NCI-H2029 treated with DMSO at 0.1 percent for 48 hours (cell line): ENCODE measurements at regions not wholly inside any gene's neighbourhood (a gene's known extent, or its start where the extent isn't known, plus 50 kb on each side); places are given as distances from the start of the nearest gene placed in this dataset.
A peak's percentile ranks its signal among the peaks of the same experiment; 100 is the strongest.

Source experiments
- DNase-seq: peaks from one replicate; lab custom pipeline; 2025; lab: John Stamatoyannopoulos, UW

GRCh38 chr20:60274717-60275116 lies 316.5 kb downstream of the CDH26 start:
- DNase-seq = no peak

GRCh38 chr20:60281295-60281694 lies 323.1 kb downstream of the CDH26 start:
- no peak for DNase-seq

- DNase-seq = no peak
Measured at GRCh38 chr20:60283281-60283680, 325.1 kb downstream of the CDH26 start.

- DNase-seq = no peak
Measured at GRCh38 chr20:60286764-60287163, 328.5 kb downstream of the CDH26 start.

GRCh38 chr20:60288945-60289344 lies 330.7 kb downstream of the CDH26 start:
- no peak for DNase-seq

- DNase-seq = no peak
Measured at GRCh38 chr20:60292001-60292520, 333.8 kb downstream of the CDH26 start.

GRCh38 chr20:60294632-60295031 lies 336.4 kb downstream of the CDH26 start:
- peak; percentile 41 for DNase-seq

GRCh38 chr20:60295214-60295613 lies 337.0 kb downstream of the CDH26 start:
- no peak for DNase-seq

- DNase-seq = no peak
Measured at GRCh38 chr20:60297649-60298048, 339.4 kb downstream of the CDH26 start.

GRCh38 chr20:60298647-60299046 lies 340.4 kb downstream of the CDH26 start:
- DNase-seq = no peak

GRCh38 chr20:60299951-60300350 lies 341.7 kb downstream of the CDH26 start:
- DNase-seq = peak; percentile 40

GRCh38 chr20:60300374-60300773 lies 342.2 kb downstream of the CDH26 start:
- DNase-seq = no peak

- no peak for DNase-seq
Measured at GRCh38 chr20:60302875-60303274, 344.7 kb downstream of the CDH26 start.

- no peak for DNase-seq
Measured at GRCh38 chr20:60304026-60304590, 345.9 kb downstream of the CDH26 start.

- no peak for DNase-seq
Measured at GRCh38 chr20:60304931-60305330, 346.7 kb downstream of the CDH26 start.

- no peak for DNase-seq
Measured at GRCh38 chr20:60306105-60306504, 347.9 kb downstream of the CDH26 start.

- no peak for DNase-seq
Measured at GRCh38 chr20:60306551-60306950, 348.3 kb downstream of the CDH26 start.

- no peak for DNase-seq
Measured at GRCh38 chr20:60310560-60311349, 352.5 kb downstream of the CDH26 start.

- no peak for DNase-seq
Measured at GRCh38 chr20:60313191-60313590, 355.0 kb downstream of the CDH26 start.

- DNase-seq = no peak
Measured at GRCh38 chr20:60313614-60314013, 355.4 kb downstream of the CDH26 start.

GRCh38 chr20:60314727-60315126 lies 356.5 kb downstream of the CDH26 start:
- no peak for DNase-seq

GRCh38 chr20:60316476-60317158 lies 358.4 kb downstream of the CDH26 start:
- no peak for DNase-seq

GRCh38 chr20:60317401-60317800 lies 359.2 kb downstream of the CDH26 start:
- DNase-seq = no peak
